ENCODE measurements at regions not wholly inside any gene's neighbourhood (a gene's known extent, or its start where the extent isn't known, plus 50 kb on each side); places are given as distances from the start of the nearest gene placed in this dataset.

- DNase-seq = no peak
Observed at GRCh38 chr4:67220861-67221260, 324.4 kb downstream of the CENPC start.

- no peak for DNase-seq
Observed at GRCh38 chr4:67218883-67219282, 326.4 kb downstream of the CENPC start.

- DNase-seq = no peak
Observed at GRCh38 chr4:67207941-67208441, 337.3 kb downstream of the CENPC start.

- DNase-seq = no peak
Observed at GRCh38 chr4:67204441-67204840, 340.9 kb downstream of the CENPC start.

GRCh38 chr4:67201334-67201733 is 344.0 kb downstream of the CENPC start:
- DNase-seq = no peak

GRCh38 chr4:67198727-67199126 is 346.6 kb downstream of the CENPC start:
- DNase-seq = no peak

GRCh38 chr4:67167849-67168248 is 377.5 kb downstream of the CENPC start:
- no peak for DNase-seq

- no peak for DNase-seq
Observed at GRCh38 chr4:67162690-67163089, 382.6 kb downstream of the CENPC start.

- DNase-seq = no peak
Observed at GRCh38 chr4:67161311-67161710, 384.0 kb downstream of the CENPC start.

- no peak for DNase-seq
Observed at GRCh38 chr4:67160394-67160793, 384.9 kb downstream of the CENPC start.

- no peak for DNase-seq
Observed at GRCh38 chr4:67158666-67159065, 386.6 kb downstream of the CENPC start.

GRCh38 chr4:67152976-67153375 is 392.3 kb downstream of the CENPC start:
- DNase-seq = peak in 1 of 4 experiments; percentile 0

GRCh38 chr4:67151376-67152343 is 393.6 kb downstream of the CENPC start:
- no peak for DNase-seq

- no peak for DNase-seq
Observed at GRCh38 chr4:67141586-67141985, 403.7 kb downstream of the CENPC start.

GRCh38 chr4:67134616-67135015 is 410.7 kb downstream of the CENPC start:
- DNase-seq = no peak

- no peak for DNase-seq
Observed at GRCh38 chr4:67133162-67133561, 412.1 kb downstream of the CENPC start.

- DNase-seq = no peak
Observed at GRCh38 chr4:67131224-67131623, 414.1 kb downstream of the CENPC start.

GRCh38 chr4:67130411-67130810 is 414.9 kb downstream of the CENPC start:
- no peak for DNase-seq

GRCh38 chr4:67126570-67126969 is 418.7 kb downstream of the CENPC start:
- no peak for DNase-seq

- DNase-seq = no peak
Observed at GRCh38 chr4:67125636-67126514, 419.4 kb downstream of the CENPC start.

GRCh38 chr4:67124716-67125115 is 420.6 kb downstream of the CENPC start:
- no peak for DNase-seq

GRCh38 chr4:67122029-67122428 is 423.3 kb downstream of the CENPC start:
- no peak for DNase-seq

GRCh38 chr4:67120369-67120768 is 424.9 kb downstream of the CENPC start:
- DNase-seq = no peak

- no peak for DNase-seq
Observed at GRCh38 chr4:67109276-67109675, 436.0 kb downstream of the CENPC start.

Measured in activated CD4-positive, CD25-positive, alpha-beta regulatory T cell (primary cell).